ENCODE measurements at regions not wholly inside any gene's neighbourhood (a gene's known extent, or its start where the extent isn't known, plus 50 kb on each side); places are given as distances from the start of the nearest gene placed in this dataset.
A peak's percentile ranks its signal among the peaks of the same experiment; 100 is the strongest.

GRCh38 chr3:117603097-117603496, 893.5 kb downstream of the TUSC7 start:
- DNase-seq (ENCODE audit: low read depth in 2 of 2): no peak

- no peak for DNase-seq (ENCODE audit: low read depth in 2 of 2)
These were observed 897.3 kb downstream of the TUSC7 start for GRCh38 chr3:117606866-117607265.

GRCh38 chr3:117609330-117609729, 899.8 kb downstream of the TUSC7 start:
- no peak for DNase-seq (ENCODE audit: low read depth in 2 of 2)

GRCh38 chr3:117610156-117610555, 900.6 kb downstream of the TUSC7 start:
- peak in 1 of 2 donors; percentile 12 for DNase-seq (ENCODE audit: low read depth in 2 of 2)

- no peak for DNase-seq (ENCODE audit: low read depth in 2 of 2)
These were observed 901.6 kb downstream of the TUSC7 start for GRCh38 chr3:117611211-117611610.

GRCh38 chr3:117616227-117616626, 906.6 kb downstream of the TUSC7 start:
- DNase-seq (ENCODE audit: low read depth in 2 of 2): no peak

GRCh38 chr3:117617906-117618305, 908.3 kb downstream of the TUSC7 start:
- DNase-seq (ENCODE audit: low read depth in 2 of 2): no peak

GRCh38 chr3:117618462-117618861, 908.9 kb downstream of the TUSC7 start:
- no peak for DNase-seq (ENCODE audit: low read depth in 2 of 2)

- no peak for DNase-seq (ENCODE audit: low read depth in 2 of 2)
These were observed 910.2 kb downstream of the TUSC7 start for GRCh38 chr3:117619805-117620204.

- peak; percentile 23 to 93 for DNase-seq (ENCODE audit: low read depth in 2 of 2)
These were observed 912.7 kb downstream of the TUSC7 start for GRCh38 chr3:117622171-117622841.

- DNase-seq (ENCODE audit: low read depth in 2 of 2): no peak
These were observed 914.8 kb downstream of the TUSC7 start for GRCh38 chr3:117624424-117624823.

- DNase-seq (ENCODE audit: low read depth in 2 of 2): no peak
These were observed 915.6 kb downstream of the TUSC7 start for GRCh38 chr3:117625174-117625573.

- no peak for DNase-seq (ENCODE audit: low read depth in 2 of 2)
These were observed 917.0 kb downstream of the TUSC7 start for GRCh38 chr3:117626577-117626976.

- peak; percentile 11 to 93 for DNase-seq (ENCODE audit: low read depth in 2 of 2)
These were observed 919.3 kb downstream of the TUSC7 start for GRCh38 chr3:117628823-117629291.

- DNase-seq (ENCODE audit: low read depth in 2 of 2): no peak
These were observed 919.9 kb downstream of the TUSC7 start for GRCh38 chr3:117629505-117629904.

GRCh38 chr3:117630469-117630868, 920.9 kb downstream of the TUSC7 start:
- no peak for DNase-seq (ENCODE audit: low read depth in 2 of 2)

- no peak for DNase-seq (ENCODE audit: low read depth in 2 of 2)
These were observed 921.3 kb downstream of the TUSC7 start for GRCh38 chr3:117630885-117631284.

- no peak for DNase-seq (ENCODE audit: low read depth in 2 of 2)
These were observed 922.2 kb downstream of the TUSC7 start for GRCh38 chr3:117631781-117632180.

- no peak for DNase-seq (ENCODE audit: low read depth in 2 of 2)
These were observed 922.6 kb downstream of the TUSC7 start for GRCh38 chr3:117632191-117632590.

- no peak for DNase-seq (ENCODE audit: low read depth in 2 of 2)
These were observed 923.6 kb downstream of the TUSC7 start for GRCh38 chr3:117633207-117633606.

- no peak for DNase-seq (ENCODE audit: low read depth in 2 of 2)
These were observed 928.1 kb downstream of the TUSC7 start for GRCh38 chr3:117637666-117638065.

- DNase-seq (ENCODE audit: low read depth in 2 of 2): no peak
These were observed 934.6 kb downstream of the TUSC7 start for GRCh38 chr3:117644203-117644602.

- DNase-seq (ENCODE audit: low read depth in 2 of 2): peak in 1 of 2 donors; percentile 21
These were observed 936.1 kb downstream of the TUSC7 start for GRCh38 chr3:117645561-117646242.

Data from lung microvascular endothelial cell (primary cell).